Brain microvascular endothelial cell (primary cell): ENCODE measurements at regions not wholly inside any gene's neighbourhood (a gene's known extent, or its start where the extent isn't known, plus 50 kb on each side); places are given as distances from the start of the nearest gene placed in this dataset.

Source experiments
- DNase-seq: peaks from one replicate; pipeline ENCODE4 v3.0.0-alpha.2; 2020
- H3K27ac ChIP-seq: fragments of 250-450 bp; sonication (Bioruptor Pico); 2 replicates; pipeline ENCODE4 v1.5.1; 2020; ENCODE audit warnings: mild to moderate bottlenecking, moderate library complexity
- H3K27me3 ChIP-seq: fragments of 250-450 bp; sonication (Bioruptor Pico); replicated peaks from 2 replicates; pipeline ENCODE4 v1.5.1; 2020; ENCODE audit warnings: mild to moderate bottlenecking
- H3K36me3 ChIP-seq: fragments of 250-450 bp; sonication (Bioruptor Pico); replicated peaks from 2 replicates; pipeline ENCODE4 v1.5.1; 2020; ENCODE audit warnings: mild to moderate bottlenecking
- H3K4me3 ChIP-seq: 2 replicates; pipeline ENCODE4 v1.5.1; 2011; ENCODE audit warnings: low read depth, mild to moderate bottlenecking, control low read depth, low read length, moderate library complexity
- in situ Hi-C: cut with HindIII; loops from 2 replicates; pipeline ENCODE4 v1.10.0; 2017; ENCODE audit warnings: low sequenced_read_pairs, low pct_ligation_motif_present
- TF ChIP-seq, protein P1 (sequence below): IDR thresholded peaks from 2 replicates; pipeline ENCODE4 v1.5.1; 2011; ENCODE audit warnings: low read depth, mild to moderate bottlenecking, moderate library complexity, low read length, control low read depth, inconsistent platforms; ENCODE audit errors: missing control alignments

- Histone ChIP-seq H3K36me3 (no peaks in the 10 kb centered on the region), H3K4me3 (no peak overlapping the region), H3K27ac (no peak overlapping the region), H3K27me3 (no peaks in the 10 kb centered on the region)
- TF ChIP-seq, protein P1, sequence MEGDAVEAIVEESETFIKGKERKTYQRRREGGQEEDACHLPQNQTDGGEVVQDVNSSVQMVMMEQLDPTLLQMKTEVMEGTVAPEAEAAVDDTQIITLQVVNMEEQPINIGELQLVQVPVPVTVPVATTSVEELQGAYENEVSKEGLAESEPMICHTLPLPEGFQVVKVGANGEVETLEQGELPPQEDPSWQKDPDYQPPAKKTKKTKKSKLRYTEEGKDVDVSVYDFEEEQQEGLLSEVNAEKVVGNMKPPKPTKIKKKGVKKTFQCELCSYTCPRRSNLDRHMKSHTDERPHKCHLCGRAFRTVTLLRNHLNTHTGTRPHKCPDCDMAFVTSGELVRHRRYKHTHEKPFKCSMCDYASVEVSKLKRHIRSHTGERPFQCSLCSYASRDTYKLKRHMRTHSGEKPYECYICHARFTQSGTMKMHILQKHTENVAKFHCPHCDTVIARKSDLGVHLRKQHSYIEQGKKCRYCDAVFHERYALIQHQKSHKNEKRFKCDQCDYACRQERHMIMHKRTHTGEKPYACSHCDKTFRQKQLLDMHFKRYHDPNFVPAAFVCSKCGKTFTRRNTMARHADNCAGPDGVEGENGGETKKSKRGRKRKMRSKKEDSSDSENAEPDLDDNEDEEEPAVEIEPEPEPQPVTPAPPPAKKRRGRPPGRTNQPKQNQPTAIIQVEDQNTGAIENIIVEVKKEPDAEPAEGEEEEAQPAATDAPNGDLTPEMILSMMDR: no peak
- no peak for DNase-seq
- in situ Hi-C loops: no loop called here
These were observed 1748.4 kb downstream of the MRPL39 start for GRCh38 chr21:23858878-23859277.

- Histone ChIP-seq H3K36me3 (no peaks in the 10 kb centered on the region), H3K4me3 (no peak overlapping the region), H3K27ac (no peak overlapping the region), H3K27me3 (no peaks in the 10 kb centered on the region)
- in situ Hi-C loops: no loop called here
- peak; percentile 6 for DNase-seq
- TF ChIP-seq, protein P1: peak; percentile 14
These were observed 1753.4 kb downstream of the MRPL39 start for GRCh38 chr21:23853796-23854379.

- in situ Hi-C loops: no loop called here
- TF ChIP-seq, protein P1: no peak
- H3K27ac ChIP-seq: no peak overlapping the region
- DNase-seq: no peak
- H3K27me3 ChIP-seq: no peaks in the 10 kb centered on the region
- H3K36me3 ChIP-seq: no peaks in the 10 kb centered on the region
- H3K4me3 ChIP-seq: no peak overlapping the region
These were observed 1769.7 kb downstream of the MRPL39 start for GRCh38 chr21:23837564-23837963.

- Histone ChIP-seq H3K27ac (no peak overlapping the region), H3K4me3 (no peak overlapping the region), H3K27me3 (no peaks in the 10 kb centered on the region), H3K36me3 (no peaks in the 10 kb centered on the region)
- DNase-seq: no peak
- in situ Hi-C loops: no loop called here
- TF ChIP-seq, protein P1: no peak
These were observed 1784.5 kb downstream of the MRPL39 start for GRCh38 chr21:23822760-23823159.

- TF ChIP-seq, protein P1: no peak
- Histone ChIP-seq H3K4me3 (no peak overlapping the region), H3K27ac (no peak overlapping the region), H3K36me3 (no peaks in the 10 kb centered on the region), H3K27me3 (no peaks in the 10 kb centered on the region)
- in situ Hi-C loops: no loop called here
- no peak for DNase-seq
These were observed 1789.9 kb downstream of the MRPL39 start for GRCh38 chr21:23817337-23817736.

DNA sequence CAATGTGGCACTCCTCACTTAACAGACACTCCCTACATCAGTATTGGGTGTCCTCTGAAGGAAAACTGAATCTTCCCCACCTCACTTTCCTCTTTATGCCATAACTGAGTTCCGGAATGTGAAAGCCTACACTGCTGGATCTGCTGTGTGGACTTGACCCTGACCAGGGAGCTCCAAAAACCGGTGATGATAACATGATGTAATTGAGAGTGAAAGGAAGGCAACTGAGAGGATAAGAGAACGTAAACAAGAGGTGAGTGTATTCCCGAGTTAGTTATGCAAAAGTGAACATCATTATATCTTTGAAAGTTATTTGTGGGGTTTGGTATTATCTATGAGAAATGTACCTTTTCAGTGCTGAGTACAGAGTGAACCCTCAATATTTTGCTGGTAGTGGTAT is 1794.8 kb downstream of the MRPL39 start:
- Histone ChIP-seq H3K4me3 (no peak overlapping the region), H3K27me3 (no peaks in the 10 kb centered on the region), H3K36me3 (no peaks in the 10 kb centered on the region), H3K27ac (no peak overlapping the region)
- in situ Hi-C loops: no loop called here
- no peak for DNase-seq
- TF ChIP-seq, protein P1: no peak
